ENCODE measurements at regions not wholly inside any gene's neighbourhood (a gene's known extent, or its start where the extent isn't known, plus 50 kb on each side); places are given as distances from the start of the nearest gene placed in this dataset.

DNA sequence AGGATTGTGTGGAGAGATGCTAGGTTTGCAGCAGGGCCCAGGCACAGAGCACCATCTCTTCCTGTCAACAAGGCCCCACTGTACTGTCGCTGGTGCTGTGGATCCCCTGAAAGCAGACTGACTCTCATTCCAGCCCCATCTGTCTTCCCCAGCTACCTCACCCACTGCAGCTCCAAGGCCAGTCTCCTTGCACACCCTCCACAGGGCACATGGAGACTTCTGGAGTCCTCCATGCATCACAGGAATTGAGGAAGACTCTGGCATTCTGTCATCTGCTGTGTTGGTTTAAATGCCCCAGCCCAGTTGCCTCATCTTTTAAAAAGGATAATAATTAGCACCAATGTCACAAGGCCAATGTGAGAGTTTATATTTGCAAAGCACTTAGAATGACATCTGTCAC, 301.2 kb downstream of the RPLP1 start:
- TF ChIP-seq, protein P1, sequence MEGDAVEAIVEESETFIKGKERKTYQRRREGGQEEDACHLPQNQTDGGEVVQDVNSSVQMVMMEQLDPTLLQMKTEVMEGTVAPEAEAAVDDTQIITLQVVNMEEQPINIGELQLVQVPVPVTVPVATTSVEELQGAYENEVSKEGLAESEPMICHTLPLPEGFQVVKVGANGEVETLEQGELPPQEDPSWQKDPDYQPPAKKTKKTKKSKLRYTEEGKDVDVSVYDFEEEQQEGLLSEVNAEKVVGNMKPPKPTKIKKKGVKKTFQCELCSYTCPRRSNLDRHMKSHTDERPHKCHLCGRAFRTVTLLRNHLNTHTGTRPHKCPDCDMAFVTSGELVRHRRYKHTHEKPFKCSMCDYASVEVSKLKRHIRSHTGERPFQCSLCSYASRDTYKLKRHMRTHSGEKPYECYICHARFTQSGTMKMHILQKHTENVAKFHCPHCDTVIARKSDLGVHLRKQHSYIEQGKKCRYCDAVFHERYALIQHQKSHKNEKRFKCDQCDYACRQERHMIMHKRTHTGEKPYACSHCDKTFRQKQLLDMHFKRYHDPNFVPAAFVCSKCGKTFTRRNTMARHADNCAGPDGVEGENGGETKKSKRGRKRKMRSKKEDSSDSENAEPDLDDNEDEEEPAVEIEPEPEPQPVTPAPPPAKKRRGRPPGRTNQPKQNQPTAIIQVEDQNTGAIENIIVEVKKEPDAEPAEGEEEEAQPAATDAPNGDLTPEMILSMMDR (conservative IDR thresholded peaks at IDR 0.05; ENCODE audit: low read depth, low read length) = no peak
- TF ChIP-seq CEBPB (IDR thresholded peaks at IDR 0.05; ENCODE audit: low read depth, low read length) = no peak
- TF ChIP-seq SMC3 (IDR thresholded peaks at IDR 0.05; ENCODE audit: low read depth, low read length) = no peak
